ENCODE measurements at regions not wholly inside any gene's neighbourhood (a gene's known extent, or its start where the extent isn't known, plus 50 kb on each side); places are given as distances from the start of the nearest gene placed in this dataset.
"Not testable (repeated sequence)": the region's sequence is repeated elsewhere in the genome, so short reads cannot be mapped to it uniquely, and the experiment has no call there.

DNA sequence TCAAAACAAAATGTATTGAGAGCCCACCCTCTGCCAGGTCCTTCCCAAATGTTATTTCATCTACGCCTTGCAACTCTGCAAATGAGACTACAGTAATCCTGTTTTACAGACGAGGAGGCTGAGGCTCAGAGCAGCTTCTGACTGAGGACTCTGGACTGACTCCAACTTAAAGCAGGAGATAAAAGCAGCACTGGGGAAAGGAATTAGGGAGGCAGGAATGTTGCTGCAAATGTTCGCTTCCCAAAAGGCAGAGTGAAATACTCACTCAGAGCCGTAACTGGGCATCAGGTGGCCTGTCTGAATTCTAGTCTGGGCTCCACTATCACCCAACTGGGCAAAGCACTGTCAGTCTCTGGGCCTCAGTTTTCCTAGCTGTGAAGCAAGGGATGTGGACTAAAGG is 94.7 kb upstream of the SRD5A3 start:
- no peak for DNase-seq (ENCODE audit: low read depth, low spot score)

DNA sequence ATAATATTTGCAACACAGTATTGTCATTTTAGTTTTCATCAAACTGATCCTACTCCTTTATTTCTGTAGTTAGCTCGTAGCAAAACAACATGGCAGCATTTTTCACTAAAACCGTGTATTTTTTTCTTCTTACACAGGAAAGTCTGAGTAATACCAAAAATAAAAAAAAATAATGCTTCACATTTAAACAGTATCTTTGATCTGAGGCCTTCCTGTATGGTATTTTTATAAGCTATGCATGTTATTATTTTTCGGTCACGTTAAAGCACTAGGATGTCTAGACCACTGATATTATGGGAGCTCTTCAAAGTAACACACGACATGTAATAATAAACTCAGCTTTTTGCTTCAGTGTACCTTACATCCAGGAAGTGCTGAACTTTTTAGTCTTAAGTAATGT is 94.1 kb upstream of the SRD5A3 start:
- no peak for DNase-seq (ENCODE audit: low read depth, low spot score)

DNA sequence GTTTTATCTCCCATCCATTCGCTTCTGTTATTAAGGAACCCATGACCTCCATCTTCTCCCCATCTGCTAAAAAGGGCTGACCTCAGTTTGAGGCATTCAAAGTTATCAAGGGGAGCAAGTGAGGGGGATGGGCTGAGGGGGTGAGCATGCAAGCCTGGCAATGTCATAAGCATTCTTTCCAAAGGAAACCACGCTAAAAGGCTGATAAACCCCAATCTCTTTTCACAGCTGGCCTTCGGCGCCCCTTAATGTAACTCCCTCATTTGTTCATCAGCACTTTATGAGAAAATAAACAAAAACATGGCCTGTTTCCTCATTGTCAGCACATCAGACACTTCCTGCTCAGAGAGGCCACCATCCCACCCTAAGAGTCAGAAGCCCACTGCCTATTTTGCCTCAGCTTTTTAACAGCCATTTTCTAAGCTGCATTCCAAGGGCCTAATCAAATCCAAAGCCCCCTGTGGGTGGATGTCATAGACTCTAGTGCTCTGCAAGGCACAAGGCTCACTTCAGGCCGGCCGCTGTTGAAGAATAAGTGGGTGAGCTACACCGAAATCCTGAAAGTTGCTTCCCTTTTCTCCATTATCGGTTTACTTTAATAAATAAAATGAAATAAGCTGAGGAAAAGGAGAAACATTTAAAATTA is 92.0 kb upstream of the SRD5A3 start:
- DNase-seq (ENCODE audit: low read depth, low spot score): no peak

DNA sequence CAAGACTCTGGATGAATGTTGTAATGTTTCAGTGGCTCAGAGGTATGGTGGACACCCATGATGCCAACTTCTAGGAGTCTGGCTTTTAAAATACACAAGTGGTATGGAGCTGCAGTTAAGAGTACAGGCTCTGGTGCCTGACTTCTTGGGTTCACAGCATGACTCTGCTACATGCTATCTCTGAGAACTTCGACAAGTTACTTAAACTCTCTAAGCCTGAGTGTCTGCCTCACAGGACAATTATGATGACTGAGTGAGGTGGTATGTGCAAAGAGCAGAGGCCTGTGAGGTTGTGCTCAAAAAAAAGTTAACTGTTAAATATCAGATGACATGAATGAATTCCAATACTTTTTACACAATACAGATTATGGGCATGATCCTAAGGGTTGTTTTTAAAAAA is 90.9 kb upstream of the SRD5A3 start:
- DNase-seq (ENCODE audit: low read depth, low spot score): no peak

DNA sequence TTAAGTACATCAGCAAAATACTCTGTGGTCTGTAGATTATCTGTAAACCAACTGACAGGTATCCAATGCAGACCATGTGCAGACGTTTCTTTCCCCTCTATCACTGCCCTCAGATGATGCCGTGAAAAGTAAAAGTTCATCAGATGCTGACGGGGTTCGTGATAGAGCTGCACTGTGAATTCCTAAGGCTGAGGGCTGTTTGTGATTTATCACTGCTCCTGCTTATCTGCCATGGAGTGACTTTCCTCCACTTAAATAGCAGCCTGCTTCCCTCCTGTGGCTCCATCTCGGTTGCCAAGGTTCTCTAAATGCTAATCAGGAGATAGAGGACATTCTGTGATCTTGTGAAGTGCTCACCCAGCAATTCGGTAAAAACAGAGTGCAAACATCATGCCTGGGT is 89.3 kb upstream of the SRD5A3 start:
- DNase-seq (ENCODE audit: low read depth, low spot score): no peak

DNA sequence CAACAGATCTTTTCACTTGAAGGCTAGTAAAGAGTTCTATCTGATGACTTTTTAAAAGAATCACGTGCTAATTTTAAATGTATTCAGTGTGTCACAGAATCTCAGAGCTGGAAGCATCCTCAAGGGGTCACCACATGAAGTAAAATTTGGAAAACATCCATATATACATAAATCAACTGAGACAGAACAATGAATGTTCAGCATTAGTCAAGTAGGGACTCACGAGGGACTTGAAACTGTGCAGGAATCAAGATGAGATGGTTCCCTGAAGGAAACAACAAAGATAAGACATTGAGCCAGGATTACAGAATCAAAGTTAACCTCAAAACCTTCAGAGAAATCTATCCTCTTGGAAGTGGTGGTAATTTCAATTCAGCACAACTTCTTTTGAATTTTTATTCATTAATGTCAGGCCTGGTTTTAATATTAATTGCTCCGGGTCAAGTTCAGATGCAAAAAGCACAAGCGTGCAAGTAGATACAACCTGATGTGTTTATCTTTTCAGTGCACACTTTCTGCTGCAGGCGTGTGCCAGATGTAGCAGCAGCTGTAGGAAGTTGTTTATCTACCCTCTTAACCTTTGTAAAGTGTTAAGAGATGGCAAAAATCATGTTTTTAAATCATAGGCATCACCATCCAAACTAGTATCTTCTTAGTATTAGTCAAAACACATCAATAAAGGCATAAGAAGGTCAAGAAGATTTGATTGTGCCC is 87.7 kb upstream of the SRD5A3 start:
- DNase-seq (ENCODE audit: low read depth, low spot score): peak; percentile 64

DNA sequence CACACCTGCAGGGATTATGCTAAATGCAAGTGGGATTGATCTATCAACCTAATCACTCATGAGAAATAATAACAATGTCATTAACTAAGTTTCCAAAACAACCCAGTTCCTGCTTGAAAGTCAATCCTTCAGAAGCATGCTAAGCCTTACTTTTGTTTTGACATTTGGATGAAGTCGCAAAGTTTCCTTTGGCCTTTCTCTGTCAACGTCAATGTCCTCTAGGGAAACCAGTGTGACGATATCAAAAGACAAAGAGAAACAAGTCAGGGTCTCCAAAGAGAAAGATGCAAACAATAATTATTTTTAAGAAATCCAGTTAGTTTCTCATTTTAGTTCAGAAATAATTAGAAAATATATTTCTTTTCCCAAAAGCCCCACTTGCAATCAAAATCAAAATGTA is 86.7 kb upstream of the SRD5A3 start:
- DNase-seq (ENCODE audit: low read depth, low spot score): no peak

DNA sequence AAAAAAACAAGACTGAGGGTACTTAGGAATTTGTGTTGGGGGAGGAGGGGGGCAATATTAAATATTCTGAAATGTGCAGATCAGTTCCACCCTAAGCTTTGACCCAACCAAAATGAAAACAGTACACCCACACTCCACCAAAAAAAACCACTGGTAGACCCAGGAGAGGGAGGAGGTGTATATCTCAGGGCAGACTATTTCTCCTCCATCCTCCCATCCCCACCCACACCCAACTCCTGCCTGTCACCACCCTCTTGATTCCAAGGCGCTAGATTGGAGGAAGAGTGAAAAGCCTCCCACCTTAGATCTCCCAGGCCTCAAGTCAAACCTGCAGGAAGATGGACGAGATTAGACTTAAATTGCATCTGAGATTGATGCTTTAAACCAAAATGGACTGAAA is 76.6 kb upstream of the SRD5A3 start:
- DNase-seq (ENCODE audit: low read depth, low spot score): no peak

DNA sequence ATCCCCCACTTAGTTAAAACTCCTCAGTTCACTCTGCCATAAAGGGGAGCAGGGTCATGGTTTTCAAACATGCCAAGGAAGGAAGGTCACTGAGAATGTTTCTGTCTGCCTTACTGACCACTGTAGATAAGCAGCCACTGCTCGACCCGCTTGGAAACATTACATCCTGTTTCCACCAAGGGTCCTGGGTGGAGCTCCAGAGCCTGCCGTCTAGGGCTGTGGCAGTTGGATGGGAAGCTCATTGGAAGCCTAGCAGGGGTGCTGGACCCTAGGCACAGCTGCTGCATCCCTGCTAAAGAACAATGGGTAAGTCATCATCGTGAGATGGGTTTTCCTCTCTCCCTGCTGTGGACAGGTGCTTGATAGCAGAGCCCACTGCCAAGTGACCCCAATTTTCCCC is 76.0 kb upstream of the SRD5A3 start:
- DNase-seq (ENCODE audit: low read depth, low spot score): peak; percentile 84

DNA sequence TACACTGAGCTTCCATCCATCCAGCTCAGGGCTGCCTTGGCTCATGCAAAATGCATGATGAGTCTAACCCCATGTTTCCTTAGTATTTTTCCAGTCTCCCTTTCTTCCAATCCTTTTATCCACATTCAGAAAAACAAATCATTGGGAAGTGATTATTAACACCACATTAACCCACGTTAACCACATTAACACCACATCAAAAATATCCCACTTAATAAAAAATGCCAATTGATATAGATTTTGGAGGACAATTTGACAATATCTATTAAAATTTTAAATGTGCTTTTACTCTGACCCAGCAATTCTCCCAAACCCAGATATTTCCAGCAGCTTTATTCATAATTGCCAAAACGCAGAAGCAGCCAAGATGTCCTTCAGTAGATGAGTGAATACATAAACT is 75.6 kb upstream of the SRD5A3 start:
- no peak for DNase-seq (ENCODE audit: low read depth, low spot score)

DNA sequence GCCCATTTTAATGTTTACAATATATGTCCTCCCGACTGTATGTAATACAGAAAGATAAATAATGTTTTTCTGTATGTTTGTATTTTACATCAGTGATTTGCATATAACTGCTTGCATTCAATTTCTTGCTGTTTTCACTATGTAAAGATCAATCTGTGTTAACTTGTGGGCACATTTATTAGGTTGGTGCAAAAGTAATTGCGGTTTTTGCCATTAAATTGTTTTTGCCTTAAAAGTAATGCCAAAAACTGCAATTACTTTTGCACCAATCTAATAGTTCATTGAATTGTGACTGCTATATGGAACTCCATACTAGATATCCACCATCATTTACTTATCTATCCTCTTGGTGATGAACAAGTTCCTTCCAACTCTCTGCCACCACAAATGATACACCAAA is 73.9 kb upstream of the SRD5A3 start:
- DNase-seq (ENCODE audit: low read depth, low spot score): no peak

DNA sequence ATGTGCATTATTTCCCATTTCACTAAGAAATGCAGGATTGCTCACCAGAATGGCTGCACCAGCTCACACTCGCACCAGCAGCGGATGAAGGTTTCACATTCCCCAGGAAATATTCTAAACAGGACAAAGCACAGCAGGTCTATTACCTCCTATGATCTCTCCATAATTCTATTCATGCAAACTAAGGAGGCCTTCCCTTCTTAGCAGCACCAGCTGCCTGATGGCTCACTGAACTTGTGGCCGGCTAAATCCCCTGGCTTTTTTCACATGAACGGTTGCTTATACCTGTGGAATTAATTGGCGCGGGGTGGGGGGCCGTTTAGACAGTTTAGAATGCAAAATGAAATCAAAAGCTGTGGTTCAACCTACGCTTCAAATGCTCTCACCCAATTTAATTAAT is 73.5 kb upstream of the SRD5A3 start:
- no peak for DNase-seq (ENCODE audit: low read depth, low spot score)

DNA sequence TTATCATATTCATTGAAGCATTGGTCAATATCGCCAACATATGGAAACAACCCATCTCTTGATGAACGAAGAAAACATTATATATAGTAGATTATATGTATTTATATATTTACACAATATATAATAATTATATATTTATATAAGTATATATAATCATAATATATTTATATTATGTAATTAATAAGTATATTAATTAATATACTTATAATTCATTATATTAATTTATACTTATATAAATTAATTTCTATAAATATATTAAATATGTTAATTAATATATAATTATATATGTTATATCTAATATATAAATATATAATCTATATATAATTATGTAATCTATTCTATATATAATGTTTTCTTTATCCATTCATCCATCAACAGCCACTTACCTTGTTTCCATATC is 69.0 kb upstream of the SRD5A3 start:
- no peak for DNase-seq (ENCODE audit: low read depth, low spot score)

DNA sequence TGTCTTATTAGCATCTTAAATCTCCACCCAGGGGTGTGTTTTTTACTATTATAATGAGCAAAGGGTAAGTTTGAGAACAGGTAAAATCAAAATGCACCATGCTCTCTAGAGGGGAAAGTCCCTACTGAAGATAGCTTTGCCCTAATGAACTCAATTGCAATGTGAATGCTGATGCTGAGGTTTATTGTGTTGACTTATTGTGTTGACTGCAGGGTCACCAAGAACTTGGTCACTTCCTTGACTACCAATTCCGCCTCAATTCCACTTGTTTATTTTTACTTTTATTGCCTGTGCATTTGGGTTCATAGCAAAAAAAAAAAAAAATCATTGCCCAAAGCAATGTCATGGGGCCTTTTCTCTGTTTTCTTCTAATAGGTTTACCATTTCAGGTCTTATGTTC is 67.7 kb upstream of the SRD5A3 start:
- DNase-seq (ENCODE audit: low read depth, low spot score): no peak

DNA sequence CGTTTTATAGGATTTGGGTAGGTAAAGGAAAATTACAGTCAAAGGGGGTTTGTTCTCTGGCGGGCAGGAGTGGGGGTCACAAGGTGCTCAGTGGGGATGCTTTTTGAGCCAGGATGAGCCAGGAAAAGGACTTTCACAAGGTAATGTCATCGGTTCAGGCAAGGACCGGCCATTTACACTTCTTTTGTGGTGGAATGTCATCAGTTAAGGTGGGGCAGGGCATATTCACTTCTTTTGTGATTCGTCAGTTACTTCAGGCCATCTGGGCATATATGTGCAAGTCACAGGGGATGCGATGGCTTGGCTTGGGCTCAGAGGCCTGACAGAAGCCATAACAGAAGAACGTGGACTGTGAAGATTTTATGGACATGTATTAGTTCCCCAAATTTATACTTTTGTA is 65.6 kb upstream of the SRD5A3 start:
- not testable (repeated sequence) for DNase-seq (ENCODE audit: low read depth, low spot score)

DNA sequence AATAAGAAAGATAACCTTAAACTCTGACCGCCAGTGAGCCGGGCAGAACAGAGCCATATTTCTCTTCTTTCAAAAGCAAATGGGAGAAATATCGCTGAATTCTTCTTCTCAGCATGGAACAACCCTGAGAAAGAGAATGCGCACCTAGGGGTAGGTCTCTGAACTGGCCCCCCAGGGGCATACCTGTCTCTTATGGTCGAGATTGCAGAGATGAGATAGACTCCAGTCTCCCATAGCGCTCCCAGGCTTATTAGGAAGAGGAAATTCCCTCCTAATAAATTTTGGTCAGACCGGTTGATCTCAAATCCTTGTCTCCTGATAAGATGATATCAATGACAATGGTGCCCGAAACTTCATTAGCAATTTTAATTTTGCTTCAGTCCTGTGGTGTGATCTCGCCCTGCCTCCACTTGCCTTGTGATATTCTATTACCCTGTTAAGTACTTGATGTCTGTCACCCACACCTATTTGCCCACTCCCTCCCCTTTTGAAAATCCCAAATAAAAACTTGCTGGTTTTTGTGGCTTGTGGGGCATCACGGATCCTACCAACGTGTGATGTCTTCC is 64.8 kb upstream of the SRD5A3 start:
- not testable (repeated sequence) for DNase-seq (ENCODE audit: low read depth, low spot score)

DNA sequence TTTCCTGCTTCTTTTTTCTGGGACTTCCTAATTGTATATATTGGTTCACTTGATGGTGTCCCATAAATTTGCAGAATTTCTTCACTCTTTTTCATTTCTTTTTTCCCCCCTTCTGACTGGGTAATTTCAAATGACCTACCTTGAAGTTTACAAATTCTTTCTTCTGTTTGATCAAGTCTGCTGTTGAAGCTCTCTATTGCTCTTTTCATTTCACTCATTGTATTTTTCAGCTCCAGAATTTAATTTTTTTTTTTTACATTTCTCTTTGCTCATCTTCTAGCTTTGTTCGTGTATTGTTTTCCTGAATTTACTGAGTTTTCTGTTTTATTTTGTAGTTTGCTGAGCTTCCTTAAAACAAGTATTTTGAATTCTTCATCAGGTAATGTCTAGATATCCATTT is 61.7 kb upstream of the SRD5A3 start:
- DNase-seq (ENCODE audit: low read depth, low spot score): no peak

DNA sequence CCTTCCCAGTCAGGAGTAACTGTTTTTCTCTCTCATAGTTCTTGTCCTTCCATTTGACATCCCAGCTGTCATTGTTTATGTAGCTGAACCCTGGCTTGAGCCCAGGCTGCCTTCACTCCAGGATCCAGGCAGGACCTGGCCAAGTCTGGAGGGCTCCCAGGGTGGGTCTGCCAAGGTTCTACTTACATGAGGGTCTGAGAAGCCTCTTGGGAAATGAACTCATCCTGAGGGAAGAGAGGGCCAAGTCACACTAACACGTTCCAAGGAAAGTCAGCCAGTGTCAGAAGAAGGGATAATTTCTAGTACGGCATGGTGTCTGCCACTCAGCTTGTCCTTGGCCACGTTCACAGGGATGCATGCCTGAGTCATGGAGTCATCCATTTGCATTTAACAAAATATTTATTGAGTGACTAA is 54.8 kb upstream of the SRD5A3 start:
- DNase-seq (ENCODE audit: low read depth, low spot score): no peak

DNA sequence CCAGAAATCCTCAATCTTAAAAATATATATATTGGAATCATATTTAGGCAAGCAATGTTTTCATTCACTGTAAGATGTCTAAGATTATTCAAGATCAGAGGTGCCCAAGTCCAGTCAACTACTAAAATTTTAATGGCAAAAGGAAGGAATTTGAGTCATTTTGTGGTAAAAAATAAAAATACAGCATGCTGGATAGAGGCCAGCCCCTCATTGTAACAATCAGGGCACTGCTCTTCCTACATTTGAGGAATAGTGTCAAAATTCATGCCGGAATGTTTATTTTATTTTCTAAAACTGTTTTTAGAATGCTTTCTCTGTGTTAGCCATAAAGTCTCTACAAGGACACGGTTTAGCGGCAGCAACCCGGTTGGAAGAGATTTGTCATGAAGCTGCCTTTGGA is 49.9 kb upstream of the SRD5A3 start:
- DNase-seq (ENCODE audit: low read depth, low spot score): no peak

Data from pulmonary artery endothelial cell (primary cell).